ENCODE measurements at regions not wholly inside any gene's neighbourhood (a gene's known extent, or its start where the extent isn't known, plus 50 kb on each side); places are given as distances from the start of the nearest gene placed in this dataset.

- Histone ChIP-seq H3K4me3 (no peak overlapping the region), H3K9me3 (no peaks in the 10 kb centered on the region), H3K27ac (no peak overlapping the region), H3K4me2 (no peak overlapping the region), H3K4me1 (no peaks in the 10 kb centered on the region)
- ChIA-PET CTCF (no interaction called here), POLR2A (no interaction called here)
- no peak for FAIRE-seq
- no peak for DNase-seq (ENCODE audit: low read depth in 1 of 2, low spot score in 1 of 2)
- TF ChIP-seq HOXB5 (CRISPR knock-in tag; IDR thresholded peaks at IDR 0.05) (no peak), TFCP2L1 (CRISPR knock-in tag; IDR thresholded peaks at IDR 0.05) (no peak), MAFK (IDR thresholded peaks at IDR 0.05; ENCODE audit: partially characterized antibody) (no peak), TP53 (CRISPR knock-in tag; IDR thresholded peaks at IDR 0.05) (no peak), MYC (IDR thresholded peaks at IDR 0.05; ENCODE audit: borderline replicate concordance, low read length) (no peak), SMC3 (IDR thresholded peaks at IDR 0.05) (no peak), REST (IDR thresholded peaks at IDR 0.05) (no peak), FOXS1 (CRISPR knock-in tag; IDR thresholded peaks at IDR 0.05) (no peak), EP300 (IDR thresholded peaks at IDR 0.05) (no peak)
- no peak for ATAC-seq
Observed at GRCh38 chr14:40601063-40601462, 1005.6 kb upstream of the LRFN5 start.

- no peak for DNase-seq (ENCODE audit: low read depth in 1 of 2, low spot score in 1 of 2)
- Histone ChIP-seq H3K9me3 (no peaks in the 10 kb centered on the region), H3K4me2 (no peak overlapping the region), H3K4me3 (no peak overlapping the region), H3K27ac (no peak overlapping the region), H3K4me1 (no peaks in the 10 kb centered on the region)
- no peak for ATAC-seq
- ChIA-PET POLR2A (no interaction called here), CTCF (no interaction called here)
- TF ChIP-seq FOXS1 (CRISPR knock-in tag; IDR thresholded peaks at IDR 0.05) (no peak), TP53 (CRISPR knock-in tag; IDR thresholded peaks at IDR 0.05) (no peak), SREBF2 (IDR thresholded peaks at IDR 0.05) (no peak)
- no peak for FAIRE-seq
Observed at GRCh38 chr14:40599725-40600124, 1007.0 kb upstream of the LRFN5 start.

- H3K27ac ChIP-seq = no peak overlapping the region
- FAIRE-seq = no peak
- H3K9me3 ChIP-seq = 0 out of 3 replicates have a peak, but pooled peaks cover 3% of the 10 kb centered on the region
- no peak for TF ChIP-seq RARB (CRISPR knock-in tag; IDR thresholded peaks at IDR 0.05)
- no peak for TF ChIP-seq MYC (IDR thresholded peaks at IDR 0.05; ENCODE audit: borderline replicate concordance, low read length)
- no peak for TF ChIP-seq CBX2 (IDR thresholded peaks at IDR 0.05; ENCODE audit: borderline replicate concordance, low read depth)
- TF ChIP-seq HOXB5 (CRISPR knock-in tag; IDR thresholded peaks at IDR 0.05) = no peak
- no peak for TF ChIP-seq FOXS1 (CRISPR knock-in tag; IDR thresholded peaks at IDR 0.05)
- TF ChIP-seq E2F6 (IDR thresholded peaks at IDR 0.05; ENCODE audit: borderline replicate concordance, low read depth) = no peak
- no peak for TF ChIP-seq NR3C1 (IDR thresholded peaks at IDR 0.05)
- no peak for TF ChIP-seq JUNB (IDR thresholded peaks at IDR 0.05)
- TF ChIP-seq SMC3 (IDR thresholded peaks at IDR 0.05) = no peak
- no peak for TF ChIP-seq FOSL2 (IDR thresholded peaks at IDR 0.05)
- TF ChIP-seq FOSL2 (CRISPR knock-in tag; IDR thresholded peaks at IDR 0.05) = no peak
- no peak for TF ChIP-seq CEBPB (IDR thresholded peaks at IDR 0.05)
- no peak for TF ChIP-seq KDM1A (IDR thresholded peaks at IDR 0.05; ENCODE audit: low read depth)
- no peak for TF ChIP-seq EHMT2 (IDR thresholded peaks at IDR 0.05; ENCODE audit: low read depth)
- no peak for TF ChIP-seq CHD4 (IDR thresholded peaks at IDR 0.05; ENCODE audit: borderline replicate concordance)
- no peak for TF ChIP-seq ZC3H11A (IDR thresholded peaks at IDR 0.05)
- no peak for TF ChIP-seq MAZ (IDR thresholded peaks at IDR 0.05; ENCODE audit: borderline replicate concordance, low read depth, low read length)
- no peak for DNase-seq (ENCODE audit: low read depth in 1 of 2, low spot score in 1 of 2)
- H3K4me2 ChIP-seq = no peak overlapping the region
- H3K4me3 ChIP-seq = no peak overlapping the region
- POLR2A ChIA-PET = no interaction called here
- CTCF ChIA-PET = no interaction called here
- ATAC-seq = no peak
- WGBS (ENCODE audit: missing lambda C conversion rate) = 8% methylated on average over 3 of the region's 3 CpGs
- H3K4me1 ChIP-seq = no peaks in the 10 kb centered on the region
Observed at GRCh38 chr14:40581264-40581663, 1025.4 kb upstream of the LRFN5 start.

Measured in A549 (cell line).